ENCODE measurements at regions not wholly inside any gene's neighbourhood (a gene's known extent, or its start where the extent isn't known, plus 50 kb on each side); places are given as distances from the start of the nearest gene placed in this dataset.

DNA sequence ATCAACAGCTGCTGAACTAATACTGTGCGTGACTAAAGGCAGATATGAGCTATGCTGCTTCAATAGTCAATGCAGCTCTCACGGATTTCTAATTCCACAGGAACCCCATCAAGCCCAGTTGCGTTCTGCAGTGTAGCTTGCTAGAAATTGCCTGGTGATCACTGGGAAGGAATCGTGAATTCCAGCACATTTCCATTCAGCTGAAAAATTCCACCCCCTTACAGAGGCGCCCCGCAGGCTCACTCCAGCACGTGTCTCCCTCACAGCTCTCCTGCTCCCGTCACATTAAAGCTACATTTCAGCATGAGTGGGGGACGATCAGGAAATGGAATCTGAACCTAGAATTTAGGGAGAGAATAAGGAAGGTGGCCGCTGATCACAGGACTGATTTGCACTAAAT is 534.8 kb downstream of the TCERG1L start:
- DNase-seq = no peak

DNA sequence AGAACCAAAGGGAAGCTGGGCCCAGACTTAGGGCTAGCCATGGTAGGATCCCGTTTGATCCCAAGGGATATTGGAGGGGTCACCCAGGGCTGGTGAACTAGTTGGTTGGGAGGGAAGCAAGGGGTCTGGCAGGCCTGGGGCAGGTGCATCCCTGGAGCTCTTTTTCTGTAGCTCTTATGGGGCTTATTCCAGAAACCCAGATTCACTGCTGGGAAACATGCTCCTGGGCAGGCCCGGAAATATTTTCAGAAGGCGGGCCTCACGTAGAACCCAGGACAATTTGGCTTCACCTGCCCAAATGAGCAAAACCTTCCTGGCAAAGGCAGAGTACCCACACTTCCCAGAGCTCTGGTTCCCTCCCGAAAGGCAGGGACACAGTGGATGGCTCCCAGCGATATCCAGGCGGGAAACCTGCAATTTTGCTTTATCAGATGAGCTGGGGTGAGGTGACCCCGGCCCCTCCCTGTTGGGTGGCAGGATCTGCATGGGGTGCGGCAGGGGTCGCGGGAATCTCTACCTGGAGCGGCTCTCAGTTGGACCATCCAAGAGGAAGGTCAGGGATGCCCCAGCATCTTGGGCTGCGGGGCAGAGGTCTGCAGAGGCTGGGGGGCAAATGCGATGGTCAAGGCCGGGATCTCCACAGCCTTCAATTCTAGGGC is 533.9 kb downstream of the TCERG1L start:
- no peak for DNase-seq

DNA sequence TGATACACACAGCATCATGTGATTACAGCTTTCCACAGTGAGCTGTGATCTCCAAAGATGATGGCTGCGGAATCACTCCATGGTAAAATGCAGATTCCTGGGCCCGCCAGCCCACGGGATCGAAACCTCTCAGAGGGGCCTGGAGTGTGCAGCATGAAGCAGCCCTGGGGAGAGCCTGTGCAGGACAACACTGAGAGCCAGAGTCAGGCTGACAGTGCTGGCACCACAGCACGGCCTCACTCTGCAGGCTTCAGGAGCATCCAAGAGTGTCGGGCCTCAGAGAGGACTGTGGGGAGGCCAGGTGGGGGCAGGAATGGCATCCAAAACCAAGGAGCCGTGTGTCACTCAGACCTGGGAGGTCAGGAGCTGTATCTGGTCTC is 533.4 kb downstream of the TCERG1L start:
- no peak for DNase-seq

DNA sequence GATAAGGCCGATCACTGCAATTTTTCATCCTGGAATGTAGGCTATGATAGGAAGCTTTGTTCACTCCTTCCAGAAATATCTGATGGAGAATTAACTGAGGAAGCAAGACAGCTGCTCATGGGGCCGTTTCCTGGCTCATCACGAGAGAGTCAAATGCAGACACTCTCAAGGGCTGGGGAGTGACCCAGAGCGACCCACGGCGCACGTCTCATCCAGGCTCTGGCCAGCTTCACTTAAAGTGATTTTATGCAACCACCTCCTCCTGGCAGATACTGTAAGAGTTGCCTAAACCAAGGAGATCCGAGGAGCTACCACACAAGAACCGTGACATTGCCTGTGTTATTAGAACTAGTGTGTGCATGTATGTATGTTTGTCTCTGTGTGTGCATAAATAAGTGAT is 530.8 kb downstream of the TCERG1L start:
- no peak for DNase-seq

GRCh38 chr10:130781206-130781605 is 530.3 kb downstream of the TCERG1L start:
- DNase-seq = no peak

DNA sequence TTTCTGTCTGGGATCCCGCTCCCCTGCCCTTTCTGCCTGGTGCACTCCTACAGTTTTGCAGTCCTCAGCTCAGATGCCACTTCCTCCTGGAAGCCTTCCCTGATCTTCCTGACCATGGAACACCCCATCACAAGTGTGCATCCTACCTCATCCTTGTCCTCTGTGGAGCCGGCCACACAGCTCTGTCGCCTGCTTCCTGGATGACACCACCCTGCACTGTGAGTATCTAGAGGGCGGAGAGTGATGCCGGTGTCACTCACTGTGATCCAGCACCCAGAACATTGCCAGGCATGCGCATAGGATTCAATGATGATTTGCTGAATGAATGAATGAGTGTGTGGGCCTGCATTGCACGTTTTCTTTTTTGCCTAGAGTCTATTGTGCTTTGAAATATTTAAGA is 529.9 kb downstream of the TCERG1L start:
- no peak for DNase-seq

DNA sequence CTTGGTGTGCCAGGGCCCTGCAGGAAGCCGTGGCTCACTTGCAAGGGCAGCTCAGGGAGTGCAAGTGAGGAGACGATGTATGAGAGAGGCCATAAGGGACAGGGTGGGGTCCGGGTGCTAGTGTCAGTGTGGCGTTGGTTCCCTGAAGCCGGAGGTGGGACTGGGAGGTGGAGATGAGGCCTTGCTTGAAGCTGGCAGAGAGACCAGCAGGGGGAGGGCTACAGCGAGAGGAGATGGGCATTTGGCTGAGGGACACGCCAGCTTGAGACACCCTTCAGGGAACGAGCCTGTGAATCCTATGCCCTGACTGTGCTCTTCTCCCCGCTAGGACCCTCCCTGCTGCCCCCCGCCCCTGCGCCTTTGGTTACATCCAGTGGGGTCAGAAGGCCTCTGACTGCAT is 529.1 kb downstream of the TCERG1L start:
- DNase-seq = no peak

DNA sequence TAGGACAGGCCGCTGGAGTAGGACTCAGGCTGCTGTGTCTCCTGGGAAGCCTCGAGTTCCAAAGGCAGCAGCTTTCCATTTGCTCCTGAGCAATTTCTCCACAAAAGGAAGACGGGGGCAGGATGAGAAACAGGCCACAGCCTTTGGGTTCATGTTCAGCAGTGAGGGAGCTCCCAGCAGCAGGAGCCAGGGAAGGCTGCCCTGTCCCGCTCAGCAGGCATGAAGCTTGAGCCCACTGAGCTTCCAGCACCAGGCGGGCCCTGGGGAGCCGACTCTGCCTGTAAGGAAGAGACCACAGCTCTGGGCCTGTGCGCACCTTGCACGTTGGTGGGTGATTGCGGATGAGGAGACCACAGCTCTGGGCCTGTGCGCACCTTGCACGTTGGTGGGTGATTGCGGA is 527.2 kb downstream of the TCERG1L start:
- no peak for DNase-seq

- DNase-seq = no peak
These were observed 525.1 kb downstream of the TCERG1L start for GRCh38 chr10:130786365-130786966.

DNA sequence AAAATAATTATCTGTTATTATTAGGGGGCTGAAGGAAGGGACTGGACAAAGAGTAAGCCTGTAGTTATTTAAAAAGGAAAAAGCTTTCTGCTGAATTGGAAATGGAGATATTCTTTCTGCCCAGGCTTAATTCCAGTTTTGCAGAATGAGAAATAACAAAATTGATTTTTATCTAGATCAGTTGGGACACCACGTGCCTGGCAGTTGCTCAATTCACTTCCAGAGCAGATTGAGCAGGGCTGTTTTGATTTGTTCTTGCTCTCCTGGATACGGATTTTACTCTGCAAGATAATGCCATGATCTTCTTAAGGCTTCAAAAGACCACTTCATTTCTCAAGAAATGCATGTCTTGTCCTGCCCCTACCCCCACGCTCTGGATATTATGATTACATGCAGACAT is 524.3 kb downstream of the TCERG1L start:
- no peak for DNase-seq

DNA sequence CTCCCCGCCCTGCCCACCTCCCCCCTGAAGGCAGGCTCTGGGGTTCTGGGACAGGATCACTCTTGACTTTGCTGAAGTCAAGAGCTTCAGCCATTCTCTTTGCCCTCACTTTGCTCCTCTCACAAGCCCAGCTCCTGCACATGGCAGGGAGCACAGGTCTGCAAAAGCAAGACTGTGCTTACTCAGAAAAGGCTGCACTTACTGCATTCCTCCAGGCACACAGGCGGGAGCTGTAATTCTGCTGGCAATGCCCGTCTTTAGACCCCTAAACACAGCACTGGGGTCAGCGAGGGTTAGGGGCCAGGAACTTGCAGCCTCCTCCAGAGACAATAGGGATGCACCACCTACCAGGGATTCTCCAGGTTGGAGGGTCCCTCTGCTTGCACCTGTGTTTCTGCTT is 523.7 kb downstream of the TCERG1L start:
- DNase-seq = no peak

DNA sequence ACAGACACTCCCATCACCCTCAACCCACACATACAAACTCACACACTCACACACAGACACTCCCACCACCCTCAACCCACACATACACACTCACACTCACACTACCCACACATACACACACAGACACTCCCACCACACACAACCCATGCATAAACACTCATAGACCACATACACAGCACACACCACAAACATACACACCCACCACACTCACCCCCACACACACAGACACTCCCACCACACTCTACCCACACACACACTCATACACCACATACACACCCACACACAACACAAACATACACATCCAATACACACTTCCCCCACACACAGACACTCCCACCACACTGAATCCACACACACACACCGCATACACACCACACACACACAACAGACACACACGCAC is 521.2 kb downstream of the TCERG1L start:
- DNase-seq = no peak

DNA sequence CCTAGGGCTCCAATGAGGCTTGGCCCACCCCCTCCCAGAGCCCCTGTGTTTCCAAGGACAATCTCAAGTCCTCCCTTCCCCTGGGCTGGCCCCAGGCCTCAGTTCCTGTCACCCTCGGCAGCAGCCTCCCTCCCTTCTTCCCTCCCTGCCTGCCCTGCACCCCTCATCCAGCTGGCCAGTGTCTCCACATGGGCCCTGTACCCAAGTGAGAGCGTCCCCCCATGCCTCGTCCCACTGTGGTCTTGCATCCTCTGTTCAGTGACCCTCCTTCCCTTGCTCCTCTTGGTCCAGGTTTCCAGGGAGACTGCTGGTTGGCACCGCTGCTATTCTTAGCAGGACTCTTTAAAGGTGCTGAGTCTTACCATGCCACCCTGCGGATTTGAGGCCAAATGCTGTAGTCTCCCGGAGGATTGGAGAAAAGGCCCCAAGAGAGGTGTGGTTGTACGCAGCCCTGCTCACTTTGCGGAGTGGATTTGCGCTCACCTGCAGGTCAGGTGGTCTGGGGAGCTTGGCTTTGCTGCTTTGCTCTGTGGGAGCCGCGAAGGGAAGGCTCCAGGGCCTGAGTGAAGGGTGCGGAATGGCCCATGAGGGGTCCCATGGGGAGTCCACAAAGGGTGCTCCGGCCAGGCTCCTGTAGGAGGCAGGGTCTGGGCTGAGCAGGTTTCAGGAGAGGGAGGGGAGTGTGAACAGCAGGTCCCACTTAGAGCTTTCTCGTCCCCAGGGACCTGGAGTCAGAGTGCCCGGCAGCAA is 519.2 kb downstream of the TCERG1L start:
- no peak for DNase-seq

- no peak for DNase-seq
These were observed 515.7 kb downstream of the TCERG1L start for GRCh38 chr10:130795819-130796218.

DNA sequence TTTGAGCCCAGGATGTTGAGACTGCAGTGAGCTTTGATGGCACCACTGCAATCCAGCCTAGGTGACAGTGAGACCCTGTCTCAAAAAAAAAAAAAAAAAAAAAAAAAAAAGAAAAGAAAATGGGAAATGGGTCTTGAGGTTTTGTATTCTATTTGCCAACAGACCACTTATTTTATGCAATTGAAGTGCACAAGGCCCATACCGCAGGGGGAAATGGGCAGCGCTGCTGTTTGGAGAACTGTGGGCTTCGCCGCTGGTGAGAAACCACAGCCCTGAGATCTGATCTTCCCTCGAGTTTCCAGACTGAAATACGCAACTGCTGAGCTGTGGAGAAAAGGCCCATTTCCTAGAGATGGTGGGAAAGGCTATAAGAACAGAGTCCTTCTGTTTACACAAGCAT is 512.0 kb downstream of the TCERG1L start:
- no peak for DNase-seq

- no peak for DNase-seq
These were observed 511.2 kb downstream of the TCERG1L start for GRCh38 chr10:130800281-130800680.

DNA sequence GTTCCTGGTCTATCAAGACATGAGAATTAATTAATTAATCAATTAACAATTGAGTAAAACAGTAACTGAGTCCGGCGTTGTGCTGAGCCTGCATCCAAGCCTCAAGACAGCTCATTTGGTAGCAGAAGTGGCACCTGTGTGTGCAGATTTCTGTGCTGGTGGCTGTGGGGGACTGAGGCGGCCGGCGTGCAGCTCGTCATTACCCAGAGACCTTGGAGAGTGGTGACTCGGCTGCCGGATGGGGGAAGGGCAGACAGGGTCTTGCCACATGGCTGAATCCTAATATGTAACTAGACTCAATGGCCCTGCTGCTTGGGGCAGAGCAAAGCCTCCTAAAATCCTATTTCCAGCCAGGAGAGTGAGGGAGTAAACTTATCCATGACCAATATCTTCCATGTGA is 510.2 kb downstream of the TCERG1L start:
- no peak for DNase-seq

GRCh38 chr10:130801784-130802183 is 509.7 kb downstream of the TCERG1L start:
- DNase-seq = no peak

GRCh38 chr10:130802301-130802700 is 509.2 kb downstream of the TCERG1L start:
- no peak for DNase-seq

DNA sequence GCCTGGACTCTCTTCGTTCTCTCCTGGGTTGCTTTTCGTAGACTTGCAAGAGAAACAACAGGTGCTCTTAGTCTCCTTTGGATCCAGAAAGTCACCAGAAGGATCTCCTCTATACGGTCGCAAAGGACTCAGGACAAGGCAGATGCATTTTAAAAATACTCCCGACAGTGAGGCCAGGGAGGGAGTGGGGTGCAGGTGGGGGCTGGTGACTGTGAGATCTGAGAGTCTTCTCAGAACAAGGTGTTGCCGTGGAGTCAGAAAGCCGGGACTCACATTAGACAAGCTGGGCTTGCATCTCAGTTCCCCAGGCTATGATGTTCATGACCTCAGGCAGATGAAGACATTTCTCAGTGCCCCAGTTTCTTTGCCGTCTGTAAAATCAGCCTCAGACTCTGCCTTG is 507.2 kb downstream of the TCERG1L start:
- no peak for DNase-seq

DNA sequence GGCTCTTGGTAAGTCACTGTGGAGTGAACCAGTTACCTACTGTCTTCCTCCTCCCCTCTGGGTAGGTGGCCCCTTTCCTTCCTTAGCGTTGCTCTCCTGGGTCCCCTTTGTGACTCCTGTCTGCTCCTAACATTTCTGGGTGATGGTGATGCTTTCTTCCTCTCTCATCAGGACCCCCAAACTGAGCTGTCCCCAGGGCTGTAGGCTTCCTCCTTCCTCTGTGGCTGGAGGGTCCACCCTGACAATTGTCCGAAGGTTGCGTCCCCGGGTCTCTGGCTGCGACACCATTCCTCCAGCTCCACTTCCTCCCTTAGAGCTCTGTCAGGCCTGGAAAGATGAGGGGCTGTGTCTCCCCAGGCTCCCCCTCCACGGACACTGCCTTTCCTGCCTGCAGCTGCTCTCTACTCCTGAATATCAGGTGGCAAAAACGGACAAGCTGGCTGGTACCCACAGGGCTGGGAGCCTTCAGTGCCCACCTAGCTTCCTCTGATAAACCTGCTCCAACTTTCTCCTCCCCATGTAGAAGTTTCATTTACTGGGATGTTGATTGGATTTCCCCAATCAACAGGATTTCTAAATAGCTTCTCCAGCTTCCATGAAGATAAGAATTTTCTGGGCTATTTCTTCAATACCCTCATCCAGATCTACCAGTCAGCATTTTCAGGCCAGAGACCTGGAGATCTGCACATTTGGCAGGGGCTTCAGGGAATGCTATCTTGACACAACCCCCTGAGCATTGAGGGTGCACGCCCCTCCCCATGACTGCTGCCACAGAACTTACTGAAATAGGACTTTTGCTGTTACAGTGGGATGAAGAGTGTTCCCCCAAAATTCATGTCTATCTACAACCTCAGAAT is 506.5 kb downstream of the TCERG1L start:
- DNase-seq = no peak

DNA sequence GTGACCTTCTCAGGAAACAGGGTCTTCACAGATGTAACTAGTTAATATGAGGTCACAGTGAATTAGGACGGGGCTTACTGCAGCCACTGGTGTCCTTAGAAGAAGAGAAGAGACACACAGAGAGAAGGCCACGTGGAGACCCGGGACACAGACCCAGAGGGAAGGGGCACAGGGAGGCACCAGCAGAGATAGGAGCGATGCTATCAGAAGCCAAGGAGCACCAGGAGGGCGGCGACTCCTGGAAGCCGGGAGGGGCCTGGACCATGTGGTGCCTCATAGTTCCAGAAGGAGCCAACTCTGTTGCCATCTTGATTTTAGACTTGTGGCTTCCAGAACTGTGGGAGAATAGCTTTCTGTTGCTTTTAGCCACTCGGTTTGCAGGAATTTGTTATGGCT is 505.9 kb downstream of the TCERG1L start:
- no peak for DNase-seq

- DNase-seq = no peak
These were observed 505.1 kb downstream of the TCERG1L start for GRCh38 chr10:130806426-130806825.

GRCh38 chr10:130807096-130807495 is 504.4 kb downstream of the TCERG1L start:
- DNase-seq = no peak

Data from CD4-positive, alpha-beta T cell treated with Interleukin-12 subunit alpha and Interleukin-12 subunit beta, for 1 hour (primary cell).